BLaER1 (cell line): ENCODE measurements at regions not wholly inside any gene's neighbourhood (a gene's known extent, or its start where the extent isn't known, plus 50 kb on each side); places are given as distances from the start of the nearest gene placed in this dataset.

ENCODE experiments used
- H3K27ac ChIP-seq: shearing (Covaris generic); formaldehyde crosslinking; 2 replicates; pipeline ENCODE4 v1.8.1; 2022
- H3K27me3 ChIP-seq: shearing (Covaris generic); formaldehyde crosslinking; 2 replicates; pipeline ENCODE4 v1.8.1; 2022
- H3K36me3 ChIP-seq: shearing (Covaris generic); formaldehyde crosslinking; 2 replicates; pipeline ENCODE4 v1.8.1; 2022
- H3K4me1 ChIP-seq: shearing (Covaris generic); formaldehyde crosslinking; 2 replicates; pipeline ENCODE4 v1.8.1; 2022
- H3K4me2 ChIP-seq: shearing (Covaris generic); formaldehyde crosslinking; 2 replicates; pipeline ENCODE4 v1.8.1; 2022
- H3K4me3 ChIP-seq: shearing (Covaris generic); formaldehyde crosslinking; 2 replicates; pipeline ENCODE4 v1.8.1; 2022
- H3K9ac ChIP-seq: shearing (Covaris generic); formaldehyde crosslinking; 2 replicates; pipeline ENCODE4 v1.8.1; 2022
- H3K9me3 ChIP-seq: shearing (Covaris generic); formaldehyde crosslinking; 2 replicates; pipeline ENCODE4 v1.8.1; 2022
- H4K20me1 ChIP-seq: shearing (Covaris generic); formaldehyde crosslinking; 2 replicates; pipeline ENCODE4 v1.8.1; 2022
- Cebpa-rat ChIP-seq: shearing (Covaris generic); IDR thresholded peaks from 2 replicates; pipeline ENCODE4 v1.8.1; 2022

GRCh38 chr10:36638462-36639155, 486.8 kb upstream of the ANKRD30A start:
- Histone ChIP-seq H3K9me3 (no peaks in the 10 kb centered on the region), H3K27ac (no peak overlapping the region), H3K4me2 (no peak overlapping the region), H3K9ac (no peak overlapping the region), H4K20me1 (no peaks in the 10 kb centered on the region), H3K4me1 (no peaks in the 10 kb centered on the region), H3K27me3 (no peaks in the 10 kb centered on the region), H3K36me3 (no peaks in the 10 kb centered on the region), H3K4me3 (no peak overlapping the region)
- TF ChIP-seq Cebpa-rat: no peak

- H3K4me2 ChIP-seq: no peak overlapping the region
- no peak overlapping the region for H3K4me3 ChIP-seq
- H3K27me3 ChIP-seq: no peaks in the 10 kb centered on the region
- no peak overlapping the region for H3K27ac ChIP-seq
- no peaks in the 10 kb centered on the region for H3K36me3 ChIP-seq
- H4K20me1 ChIP-seq: no peaks in the 10 kb centered on the region
- no peak for TF ChIP-seq Cebpa-rat
- H3K9ac ChIP-seq: no peak overlapping the region
- no peaks in the 10 kb centered on the region for H3K4me1 ChIP-seq
- no peaks in the 10 kb centered on the region for H3K9me3 ChIP-seq
Measured at GRCh38 chr10:36636879-36637278, 488.5 kb upstream of the ANKRD30A start.

- Histone ChIP-seq H3K4me3 (no peak overlapping the region), H3K9ac (no peak overlapping the region), H3K9me3 (no peaks in the 10 kb centered on the region), H4K20me1 (no peaks in the 10 kb centered on the region), H3K27ac (no peak overlapping the region), H3K27me3 (no peaks in the 10 kb centered on the region), H3K4me1 (no peaks in the 10 kb centered on the region), H3K36me3 (no peaks in the 10 kb centered on the region), H3K4me2 (no peak overlapping the region)
- no peak for TF ChIP-seq Cebpa-rat
Measured at GRCh38 chr10:36636285-36636839, 489.0 kb upstream of the ANKRD30A start.

- H3K4me1 ChIP-seq: no peaks in the 10 kb centered on the region
- no peak for TF ChIP-seq Cebpa-rat
- no peak overlapping the region for H3K9ac ChIP-seq
- H3K27ac ChIP-seq: no peak overlapping the region
- no peak overlapping the region for H3K4me3 ChIP-seq
- H3K27me3 ChIP-seq: no peaks in the 10 kb centered on the region
- H3K36me3 ChIP-seq: no peaks in the 10 kb centered on the region
- no peaks in the 10 kb centered on the region for H4K20me1 ChIP-seq
- no peak overlapping the region for H3K4me2 ChIP-seq
- H3K9me3 ChIP-seq: no peaks in the 10 kb centered on the region
Measured at GRCh38 chr10:36634916-36635315, 490.5 kb upstream of the ANKRD30A start.

GRCh38 chr10:36630267-36630666, 495.1 kb upstream of the ANKRD30A start:
- H3K4me3 ChIP-seq: no peak overlapping the region
- H3K4me2 ChIP-seq: no peak overlapping the region
- no peak overlapping the region for H3K9ac ChIP-seq
- H3K9me3 ChIP-seq: no peaks in the 10 kb centered on the region
- H3K4me1 ChIP-seq: no peaks in the 10 kb centered on the region
- no peaks in the 10 kb centered on the region for H4K20me1 ChIP-seq
- H3K36me3 ChIP-seq: no peaks in the 10 kb centered on the region
- H3K27me3 ChIP-seq: no peaks in the 10 kb centered on the region
- no peak overlapping the region for H3K27ac ChIP-seq
- TF ChIP-seq Cebpa-rat: no peak

- Histone ChIP-seq H3K4me2 (no peak overlapping the region), H3K27me3 (no peaks in the 10 kb centered on the region), H3K9me3 (no peaks in the 10 kb centered on the region), H3K9ac (no peak overlapping the region), H3K27ac (no peak overlapping the region), H3K4me1 (no peaks in the 10 kb centered on the region), H3K36me3 (no peaks in the 10 kb centered on the region), H4K20me1 (no peaks in the 10 kb centered on the region), H3K4me3 (no peak overlapping the region)
- TF ChIP-seq Cebpa-rat: no peak
Measured at GRCh38 chr10:36629476-36629875, 495.9 kb upstream of the ANKRD30A start.

GRCh38 chr10:36624551-36625100, 500.8 kb upstream of the ANKRD30A start:
- Histone ChIP-seq H4K20me1 (no peaks in the 10 kb centered on the region), H3K27me3 (no peaks in the 10 kb centered on the region), H3K36me3 (no peaks in the 10 kb centered on the region), H3K4me3 (no peak overlapping the region), H3K4me1 (no peaks in the 10 kb centered on the region), H3K9ac (no peak overlapping the region), H3K4me2 (no peak overlapping the region), H3K27ac (no peak overlapping the region), H3K9me3 (no peaks in the 10 kb centered on the region)
- TF ChIP-seq Cebpa-rat: no peak

- H3K36me3 ChIP-seq: no peaks in the 10 kb centered on the region
- no peaks in the 10 kb centered on the region for H3K27me3 ChIP-seq
- no peaks in the 10 kb centered on the region for H4K20me1 ChIP-seq
- no peak for TF ChIP-seq Cebpa-rat
- no peak overlapping the region for H3K27ac ChIP-seq
- H3K4me1 ChIP-seq: no peaks in the 10 kb centered on the region
- H3K4me2 ChIP-seq: no peak overlapping the region
- no peak overlapping the region for H3K9ac ChIP-seq
- H3K9me3 ChIP-seq: no peaks in the 10 kb centered on the region
- no peak overlapping the region for H3K4me3 ChIP-seq
Measured at GRCh38 chr10:36621346-36621745, 504.1 kb upstream of the ANKRD30A start.

GRCh38 chr10:36612436-36612835, 513.0 kb upstream of the ANKRD30A start:
- no peaks in the 10 kb centered on the region for H4K20me1 ChIP-seq
- H3K36me3 ChIP-seq: no peaks in the 10 kb centered on the region
- H3K9me3 ChIP-seq: no peaks in the 10 kb centered on the region
- no peak overlapping the region for H3K9ac ChIP-seq
- H3K27me3 ChIP-seq: no peaks in the 10 kb centered on the region
- no peaks in the 10 kb centered on the region for H3K4me1 ChIP-seq
- no peak overlapping the region for H3K27ac ChIP-seq
- H3K4me3 ChIP-seq: no peak overlapping the region
- TF ChIP-seq Cebpa-rat: no peak
- H3K4me2 ChIP-seq: no peak overlapping the region

- H3K27ac ChIP-seq: no peak overlapping the region
- no peaks in the 10 kb centered on the region for H3K27me3 ChIP-seq
- no peaks in the 10 kb centered on the region for H4K20me1 ChIP-seq
- H3K36me3 ChIP-seq: no peaks in the 10 kb centered on the region
- H3K4me2 ChIP-seq: no peak overlapping the region
- H3K4me3 ChIP-seq: no peak overlapping the region
- no peak for TF ChIP-seq Cebpa-rat
- H3K4me1 ChIP-seq: no peaks in the 10 kb centered on the region
- no peaks in the 10 kb centered on the region for H3K9me3 ChIP-seq
- no peak overlapping the region for H3K9ac ChIP-seq
Measured at GRCh38 chr10:36608866-36609265, 516.5 kb upstream of the ANKRD30A start.
